GM18520 (cell line): ENCODE measurements at regions not wholly inside any gene's neighbourhood (a gene's known extent, or its start where the extent isn't known, plus 50 kb on each side); places are given as distances from the start of the nearest gene placed in this dataset.
A peak's percentile ranks its signal among the peaks of the same experiment; 100 is the strongest.
"Not testable (repeated sequence)": the region's sequence is repeated elsewhere in the genome, so short reads cannot be mapped to it uniquely, and the experiment has no call there.

Experiments
- ATAC-seq: cut with Tn5 transposase; IDR thresholded peaks from one replicate; pipeline ENCODE4 v1.9.1; 2021; ENCODE audit not compliant: unreplicated experiment

DNA sequence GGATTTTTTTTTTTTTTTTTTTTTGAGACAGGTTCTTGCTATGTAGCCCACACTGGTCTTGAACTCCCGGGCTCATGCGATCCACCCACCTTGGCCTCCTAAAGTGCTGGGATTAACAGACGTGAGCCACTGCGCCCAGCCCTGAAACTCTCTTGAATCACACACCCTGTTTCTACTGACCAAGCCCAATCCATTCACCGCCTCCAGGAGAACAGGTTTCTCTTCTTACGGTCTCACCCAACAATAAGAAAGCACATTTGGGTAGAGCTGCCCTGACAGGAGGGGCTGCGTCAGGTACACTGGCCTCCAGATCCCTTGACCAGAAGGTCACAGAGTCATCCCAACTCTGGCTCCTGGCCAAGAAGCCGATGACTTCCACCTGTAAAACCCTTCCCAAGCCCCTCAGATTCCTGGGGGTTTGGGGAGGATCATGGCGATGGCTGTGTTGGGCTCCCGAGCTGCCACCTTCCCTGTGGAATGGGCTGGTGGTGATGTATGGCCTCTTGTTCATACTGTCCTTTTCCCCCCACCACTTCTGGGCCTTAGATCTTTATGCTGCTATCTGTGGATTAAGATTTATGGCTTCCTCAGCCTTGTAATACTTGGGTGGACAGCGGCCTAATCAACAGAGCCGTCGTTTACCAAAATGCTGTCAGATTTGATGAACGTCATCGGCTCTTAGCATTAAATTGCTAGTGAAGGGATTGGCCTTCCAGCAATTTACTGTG lies 89.1 kb downstream of the KATNIP start:
- no peak for ATAC-seq

DNA sequence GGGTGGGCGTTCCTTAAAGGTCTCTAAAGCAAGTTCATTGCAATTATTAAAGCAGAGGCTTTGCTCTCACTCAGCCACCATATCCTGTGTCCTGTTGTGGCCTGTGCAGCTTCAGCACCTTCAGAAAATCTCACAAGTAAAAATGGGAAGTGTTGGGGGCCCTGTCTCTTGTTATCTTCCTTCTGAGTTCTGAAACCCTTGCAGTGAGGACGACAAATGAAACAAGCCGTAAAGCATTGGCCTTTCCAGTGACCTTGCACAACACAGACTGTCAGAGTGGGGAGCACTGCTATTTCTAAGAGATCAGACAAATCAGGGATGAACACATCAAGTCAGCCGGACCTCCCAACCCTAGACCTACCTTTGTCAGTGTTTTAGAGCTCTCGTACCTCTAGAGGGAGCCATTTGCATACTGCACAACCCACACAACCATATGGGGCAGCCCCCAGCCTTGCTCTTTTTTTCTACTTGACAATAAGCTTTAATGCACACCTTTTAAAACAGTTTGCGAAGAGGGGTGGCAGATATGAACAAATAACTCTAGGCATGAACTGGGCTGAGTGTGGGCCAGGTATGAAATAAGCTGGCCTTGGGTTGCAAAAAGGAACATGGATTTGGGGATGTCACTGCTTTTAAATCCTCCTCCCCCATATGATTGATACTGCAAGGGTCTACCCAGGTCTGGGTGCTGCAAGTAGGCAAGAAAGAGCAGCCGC lies 89.8 kb downstream of the KATNIP start:
- ATAC-seq, result peak; percentile 52

DNA sequence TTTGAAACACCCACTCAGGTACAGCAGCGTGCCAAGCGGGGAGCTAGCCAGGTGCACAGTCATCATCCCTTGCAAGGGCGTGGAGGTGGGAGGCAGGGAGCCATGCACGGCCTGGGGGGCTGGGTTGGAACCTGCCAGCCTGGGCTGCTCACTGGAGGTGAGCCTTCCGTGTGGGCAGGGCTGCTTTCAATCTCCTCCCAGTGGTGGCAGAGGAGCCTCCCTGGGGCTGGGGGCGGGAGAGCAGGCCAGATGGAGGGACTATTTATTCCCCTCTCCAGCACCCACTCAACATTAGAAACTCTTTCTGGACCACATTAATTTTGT lies 90.3 kb downstream of the KATNIP start:
- ATAC-seq, result no peak

DNA sequence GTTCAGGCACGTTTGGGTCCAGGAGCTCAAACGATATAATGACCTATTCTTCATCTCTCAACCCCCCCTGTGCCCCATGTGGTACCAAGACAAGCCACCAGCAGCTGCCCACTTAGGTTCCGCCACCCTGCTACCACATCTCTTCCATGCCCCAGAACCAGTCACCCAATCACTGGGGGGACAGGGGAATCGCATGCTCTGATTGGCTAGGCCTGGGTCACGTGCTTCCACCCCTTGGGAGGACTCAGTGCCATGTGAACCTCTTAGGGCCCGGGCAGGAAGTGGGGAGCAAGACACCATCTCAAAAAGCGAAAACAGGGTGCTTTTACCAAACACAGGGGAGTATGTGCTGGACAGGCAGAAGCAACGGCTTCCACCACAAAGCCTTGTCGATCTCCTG lies 91.3 kb downstream of the KATNIP start:
- ATAC-seq, result no peak

DNA sequence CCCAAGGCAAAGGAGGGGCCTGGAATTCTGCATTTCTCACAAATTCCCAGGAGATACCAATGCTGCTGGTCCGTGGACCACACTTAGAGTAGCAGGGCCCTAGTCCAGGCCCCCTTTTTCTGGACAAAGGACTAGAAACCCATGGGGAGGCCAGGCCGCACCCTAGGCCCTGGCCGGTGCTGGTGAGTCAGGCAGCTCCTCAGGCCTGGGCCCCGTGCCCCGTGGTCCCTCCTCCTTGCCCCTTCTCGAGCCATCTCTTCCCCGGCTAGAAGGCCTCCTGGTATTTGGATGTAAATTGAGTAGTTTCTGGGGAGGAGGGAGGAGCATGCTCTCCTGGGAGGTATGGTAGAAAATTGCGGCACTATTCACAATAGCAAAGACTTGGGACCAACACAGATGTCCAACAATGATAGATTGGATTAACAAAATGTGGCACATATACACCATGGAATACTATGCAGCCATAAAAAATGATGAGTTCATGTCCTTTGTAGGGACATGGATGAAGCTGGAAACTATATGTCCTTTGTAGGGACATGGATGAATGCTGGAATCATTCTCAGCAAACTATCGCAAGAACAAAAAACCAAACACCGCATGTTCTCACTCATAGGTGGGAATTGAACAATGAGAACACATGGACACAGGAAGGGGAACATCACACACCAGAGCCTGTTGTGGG lies 91.9 kb downstream of the KATNIP start:
- ATAC-seq, result not testable (repeated sequence)

DNA sequence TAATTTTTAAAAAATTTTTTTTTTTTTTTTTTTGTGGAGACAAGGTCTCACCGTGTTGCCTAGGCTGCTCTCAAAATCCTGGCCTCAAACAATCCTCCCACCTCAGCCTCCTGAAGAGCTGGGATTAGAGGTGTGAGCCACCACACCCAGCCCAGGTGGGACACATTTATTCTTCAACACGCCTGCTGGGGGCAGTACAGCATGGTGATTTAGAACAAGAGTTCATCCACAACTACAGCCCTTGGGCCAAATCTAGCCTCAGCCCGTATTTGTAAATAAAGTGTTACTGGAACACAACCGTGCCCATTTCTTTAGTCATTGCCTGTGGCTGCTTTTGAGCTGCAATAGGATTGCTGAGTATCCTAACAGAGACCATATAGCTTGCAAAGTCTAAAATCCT lies 92.8 kb downstream of the KATNIP start:
- no peak for ATAC-seq

DNA sequence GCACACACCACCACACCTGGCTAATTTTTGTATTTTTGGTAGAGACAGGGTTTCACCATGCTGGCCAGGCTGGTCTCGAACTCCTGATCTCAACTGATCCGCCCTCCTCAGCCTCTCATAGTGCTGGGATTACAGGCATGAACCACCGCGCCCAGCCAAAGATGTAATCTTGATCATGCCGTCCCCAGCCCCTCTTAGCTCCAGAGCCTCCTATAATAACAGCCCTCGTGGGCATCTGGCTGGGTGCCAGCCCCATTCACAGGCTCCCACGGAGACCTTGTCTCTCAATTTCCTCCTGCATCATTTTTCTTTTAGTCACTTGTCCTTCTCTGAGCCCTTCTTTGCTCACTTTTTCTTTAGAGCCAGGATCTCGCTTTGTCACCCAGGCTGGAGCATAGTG lies 94.2 kb downstream of the KATNIP start:
- ATAC-seq, result no peak

DNA sequence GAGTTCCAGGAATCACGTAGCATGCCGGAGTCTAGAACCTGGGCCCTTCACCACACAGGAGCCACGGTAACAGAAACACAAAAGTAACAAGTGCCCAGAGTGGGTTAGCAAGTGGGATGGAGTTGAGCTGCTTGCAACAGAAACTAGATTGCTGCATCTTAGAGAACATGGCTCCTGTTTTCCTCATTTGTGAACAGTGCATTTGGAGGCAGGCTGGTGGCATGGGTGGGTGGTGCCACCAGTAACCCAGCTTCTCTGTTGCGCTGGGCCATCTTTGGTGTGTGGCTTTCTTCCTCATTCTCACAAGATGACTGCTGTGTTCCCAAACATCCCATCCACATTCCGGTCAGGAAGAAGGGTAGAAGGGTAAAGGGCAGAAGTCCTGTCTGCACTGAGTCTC lies 95.5 kb downstream of the KATNIP start:
- no peak for ATAC-seq

DNA sequence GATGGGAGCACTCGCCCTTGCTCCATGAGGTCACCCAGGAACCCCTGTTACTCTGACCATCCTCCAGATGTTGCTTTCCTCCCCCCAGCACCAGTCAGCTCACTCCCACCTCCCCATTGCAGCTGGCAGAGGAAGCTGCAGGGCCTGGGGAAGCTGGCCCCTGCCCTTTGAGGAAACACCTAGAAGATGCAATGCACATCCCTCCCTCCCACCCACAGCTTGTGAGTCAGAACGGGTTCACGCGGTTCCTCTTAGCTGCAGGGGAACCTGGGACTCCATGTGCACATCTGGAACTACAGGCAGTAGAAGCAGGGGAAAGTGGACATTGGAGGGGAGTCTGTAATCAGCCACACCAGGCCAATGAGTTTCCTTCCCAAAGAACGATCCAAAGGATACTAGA lies 96.9 kb downstream of the KATNIP start:
- no peak for ATAC-seq

DNA sequence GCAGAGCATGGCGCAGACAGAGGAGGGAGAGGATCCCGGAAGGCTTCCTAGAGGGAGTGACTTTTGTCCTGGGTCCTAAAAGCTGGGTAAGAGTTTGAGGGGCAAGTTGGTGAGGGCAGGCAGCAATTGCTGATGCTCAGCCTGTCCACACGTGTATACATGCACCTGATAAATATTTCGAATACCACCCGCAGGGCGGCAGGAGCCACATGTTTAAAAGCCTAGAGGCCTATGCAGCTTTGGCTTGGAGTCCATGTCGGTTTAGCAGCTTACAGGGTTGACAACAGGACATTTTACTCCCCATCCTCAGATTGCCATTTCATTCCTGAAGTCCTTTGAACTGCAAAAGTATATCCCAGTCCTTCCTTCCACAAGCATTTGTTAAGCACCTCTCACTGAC lies 99.1 kb downstream of the KATNIP start:
- ATAC-seq, result no peak

DNA sequence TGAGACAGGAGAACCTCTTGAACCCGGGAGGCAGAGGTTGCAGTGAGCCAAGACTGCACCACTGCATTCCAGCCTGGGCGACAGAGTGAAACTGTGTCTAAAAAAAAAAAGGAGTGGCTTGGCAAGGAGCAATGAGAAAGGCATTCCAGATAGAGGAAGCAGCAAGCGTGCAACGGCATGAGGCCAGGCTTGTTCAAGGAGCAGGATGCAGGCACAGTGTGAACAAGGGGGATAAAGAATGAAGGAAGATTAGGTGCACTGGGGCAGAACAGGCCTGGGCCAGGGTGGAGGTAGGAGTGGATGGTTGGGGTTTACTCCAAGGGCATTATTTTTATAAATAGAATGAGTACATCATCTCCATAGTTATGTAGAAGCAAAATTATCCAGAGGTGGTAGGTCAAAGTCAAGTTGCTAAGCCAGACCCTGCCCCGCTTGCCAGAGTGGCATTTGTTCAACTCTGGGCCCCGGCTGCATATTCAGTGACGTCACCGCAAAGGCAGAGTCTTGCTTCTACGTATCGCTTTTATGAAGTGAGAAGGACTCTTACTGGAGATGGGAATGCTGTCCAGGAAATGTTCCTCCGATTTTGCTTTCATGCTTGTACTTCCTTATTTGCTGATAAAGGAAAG lies 100.2 kb downstream of the KATNIP start:
- ATAC-seq, result no peak

DNA sequence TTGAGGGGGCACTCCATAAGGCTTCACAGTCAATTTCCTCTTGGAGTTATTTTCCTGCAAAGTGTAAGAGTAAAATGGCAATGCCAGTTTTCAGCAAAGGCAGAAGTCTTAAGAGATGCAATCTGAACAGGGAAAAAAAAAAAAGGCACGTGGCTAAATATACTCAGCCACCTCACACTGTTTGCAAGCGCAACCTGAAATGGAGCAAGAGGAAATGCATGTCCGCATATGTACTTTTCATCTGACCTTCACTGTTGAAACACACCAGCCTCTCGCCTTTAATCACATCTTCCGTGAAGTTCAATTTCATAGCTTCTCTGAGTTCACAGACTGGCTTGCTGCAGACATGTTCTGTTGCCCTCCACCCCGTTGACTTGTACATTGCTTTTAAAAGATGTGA lies 101.4 kb downstream of the KATNIP start:
- no peak for ATAC-seq

DNA sequence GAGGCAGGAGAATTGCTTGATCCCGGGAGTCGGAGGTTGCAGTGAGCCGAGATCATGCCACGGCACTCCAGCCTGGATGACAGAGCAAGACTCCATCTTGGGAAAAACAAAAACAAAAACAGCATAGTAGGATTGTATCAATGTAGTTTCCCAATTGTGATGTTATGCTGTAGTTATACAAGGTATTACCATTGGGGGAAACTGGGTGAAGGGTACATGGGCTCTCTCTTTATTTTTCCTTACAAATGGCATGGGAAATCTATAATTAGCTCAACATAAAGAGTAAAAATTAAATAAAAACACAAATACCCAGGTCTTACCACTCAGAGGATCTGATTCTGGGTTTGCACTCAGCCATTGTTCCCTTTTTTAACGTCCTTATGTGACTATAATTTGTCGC lies 107.9 kb downstream of the KATNIP start:
- ATAC-seq, result no peak

DNA sequence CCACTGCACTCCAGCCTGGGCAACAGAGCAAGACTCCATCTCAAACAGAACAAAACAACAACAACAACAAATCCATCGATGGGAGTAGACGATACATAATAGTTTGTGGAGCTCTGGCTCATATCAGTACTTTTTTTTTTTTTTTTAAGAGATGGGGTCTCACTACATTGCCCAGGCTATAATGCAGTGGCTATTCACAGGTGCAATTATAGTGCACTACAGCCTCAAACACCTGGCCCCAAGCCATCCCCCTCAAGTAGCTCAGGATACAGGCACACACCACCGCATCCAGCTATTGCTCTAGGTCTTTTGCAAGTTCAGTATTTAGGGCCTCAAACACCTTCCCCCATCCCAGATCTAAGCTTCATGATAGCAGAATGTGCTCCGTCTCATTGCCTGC lies 110.6 kb downstream of the KATNIP start:
- no peak for ATAC-seq

DNA sequence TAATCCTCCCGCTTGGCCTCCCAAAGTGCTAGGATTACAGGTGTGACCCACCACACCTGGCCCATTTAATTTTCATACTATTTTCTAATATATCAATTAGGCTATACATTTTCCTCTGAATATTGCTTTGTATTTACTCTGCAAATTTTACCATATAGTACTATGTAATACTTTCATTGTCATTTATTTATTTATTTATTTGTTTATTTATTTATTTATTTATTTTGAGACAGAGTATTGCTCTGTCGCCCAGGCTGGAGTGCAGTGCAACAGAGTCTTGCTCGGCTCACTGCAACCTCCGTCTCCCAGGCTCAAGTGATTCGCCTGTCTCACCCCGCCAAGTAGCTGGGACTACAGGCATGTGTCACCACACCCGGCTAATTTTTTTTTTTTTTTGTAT lies 113.3 kb downstream of the KATNIP start:
- not testable (repeated sequence) for ATAC-seq

DNA sequence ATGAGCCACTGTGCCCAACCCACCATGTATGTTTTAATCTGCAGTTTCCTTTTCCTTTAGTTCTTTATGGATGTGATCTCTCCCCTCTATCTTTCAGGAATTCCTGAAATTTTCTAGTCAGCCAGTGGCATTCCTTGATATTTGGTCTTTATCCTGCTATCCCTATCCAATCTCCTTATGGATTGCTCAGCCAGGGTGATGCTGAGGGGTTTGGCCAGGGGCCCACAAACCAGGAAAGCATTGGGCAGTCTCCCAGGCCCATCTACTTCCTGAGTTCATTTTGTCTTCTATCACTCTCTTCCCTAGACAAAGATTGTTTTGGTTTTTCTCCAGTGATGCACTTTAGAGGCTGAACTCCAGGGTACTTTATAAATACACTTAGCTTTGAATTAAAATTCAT lies 115.9 kb downstream of the KATNIP start:
- no peak for ATAC-seq

DNA sequence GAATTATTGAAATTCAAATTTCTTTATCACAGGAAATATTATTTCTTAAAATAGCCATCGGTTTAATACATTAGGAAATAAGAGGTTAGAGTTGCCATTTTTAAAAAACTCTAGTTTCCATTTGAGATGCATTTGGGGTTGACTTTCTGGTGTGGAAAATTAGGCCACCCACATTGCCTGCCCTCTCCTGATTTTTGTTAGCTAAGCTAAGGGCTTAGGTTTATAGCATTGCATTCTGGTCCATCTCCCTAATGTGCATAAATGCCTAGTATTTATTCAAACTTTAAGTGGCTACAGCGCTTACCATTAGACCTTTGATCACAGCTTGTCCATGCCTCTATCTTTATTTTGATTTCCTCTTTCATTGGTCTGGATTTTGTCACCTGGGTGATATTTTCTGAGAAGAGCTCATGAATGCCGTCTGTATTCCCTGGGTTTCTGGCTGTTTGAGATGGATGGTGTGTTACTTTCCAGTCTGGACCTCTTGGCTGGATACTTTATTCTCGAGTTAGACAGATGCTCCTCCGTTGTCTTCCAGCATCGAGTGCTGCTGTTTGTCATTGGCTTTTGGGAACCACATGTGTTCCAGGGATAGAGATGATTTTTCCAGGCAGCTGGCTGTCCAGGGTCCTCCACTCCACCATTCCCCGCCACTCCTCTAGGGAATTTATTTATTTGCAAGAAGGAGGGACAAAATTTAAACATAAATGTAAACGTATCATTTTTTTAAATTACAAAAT lies 120.3 kb downstream of the KATNIP start:
- ATAC-seq, result no peak

DNA sequence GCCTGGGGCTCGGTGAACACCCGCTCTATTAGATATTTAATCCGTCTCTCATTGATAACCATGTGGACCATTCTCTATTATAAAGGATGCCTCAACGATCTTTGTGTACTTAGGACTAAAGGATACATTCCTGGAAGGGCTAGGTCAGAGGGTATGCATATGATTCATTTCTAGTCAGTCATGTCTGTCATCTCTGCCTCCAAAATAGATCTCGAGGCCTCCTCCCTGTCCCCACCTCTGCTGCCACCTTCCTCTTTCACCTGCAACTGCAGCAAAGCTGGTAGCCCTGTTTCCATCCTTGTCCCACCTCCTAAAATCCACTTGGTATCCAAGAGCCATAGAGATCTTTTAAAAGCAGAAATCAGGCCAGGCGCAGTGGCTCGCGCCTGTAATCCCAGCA lies 121.5 kb downstream of the KATNIP start:
- no peak for ATAC-seq

DNA sequence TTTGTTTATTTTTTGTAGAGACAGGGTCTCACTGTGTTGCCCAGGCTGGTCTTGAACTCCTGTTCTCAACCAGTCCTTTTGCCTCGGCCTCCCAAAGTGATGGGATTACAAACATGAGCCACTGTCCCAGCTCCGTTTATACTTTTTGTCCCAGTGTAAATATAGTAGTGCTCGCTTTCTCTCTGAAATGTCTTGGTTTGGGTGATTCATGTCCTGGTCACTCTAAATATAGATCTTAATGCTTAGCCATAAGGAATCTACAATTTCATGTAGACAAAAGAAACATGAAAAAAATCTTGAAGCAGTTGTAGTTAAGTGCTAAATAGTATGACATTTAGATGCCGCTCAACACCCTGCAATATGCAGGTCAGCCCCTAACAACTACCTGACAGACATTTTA lies 126.9 kb downstream of the KATNIP start:
- ATAC-seq, result no peak

DNA sequence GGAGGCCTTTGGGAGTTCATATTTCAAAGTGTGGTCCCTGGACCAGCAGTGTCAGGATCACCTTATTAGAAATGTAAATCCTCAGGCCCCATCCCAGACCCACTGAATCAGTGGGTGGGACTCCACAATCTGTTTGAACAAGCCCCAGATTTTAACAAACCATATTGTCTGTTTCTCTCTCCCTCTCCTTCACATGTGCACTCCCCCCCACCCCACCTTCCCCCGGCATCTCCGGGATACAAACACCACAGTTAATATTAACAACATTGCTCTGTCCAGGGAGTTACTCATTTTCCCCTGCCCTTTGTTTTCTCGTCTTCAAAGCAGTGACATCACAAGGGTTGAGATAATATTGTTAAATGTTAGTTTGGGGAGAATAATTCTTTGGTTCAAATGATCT lies 127.3 kb downstream of the KATNIP start:
- ATAC-seq, result no peak

DNA sequence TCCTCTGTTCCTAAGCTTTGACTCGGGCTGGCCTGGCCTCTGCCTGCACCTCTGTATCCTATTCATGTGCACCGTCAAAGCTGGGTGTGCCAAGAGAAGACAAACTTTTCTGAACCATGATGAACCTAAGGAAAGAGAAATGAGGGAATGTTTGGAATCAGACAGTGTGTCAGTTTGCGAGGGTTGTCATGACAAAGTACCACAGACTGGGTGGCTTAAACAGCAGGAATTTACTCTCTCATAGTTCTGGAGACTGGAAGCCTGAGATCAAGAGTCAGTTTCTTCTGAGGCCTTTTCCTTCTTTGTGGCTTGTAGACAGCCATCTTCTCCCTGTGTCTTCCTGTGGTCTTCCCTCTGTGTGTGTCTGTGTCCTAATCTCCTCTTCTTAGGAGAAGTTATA lies 129.0 kb downstream of the KATNIP start:
- no peak for ATAC-seq
